ACHN (cell line): ENCODE measurements at regions not wholly inside any gene's neighbourhood (a gene's known extent, or its start where the extent isn't known, plus 50 kb on each side); places are given as distances from the start of the nearest gene placed in this dataset.

Experiments
- DNase-seq: peaks from one replicate; pipeline ENCODE4 v3.0.0-alpha.2; 2015
- in situ Hi-C: cut with HindIII; loops from 2 replicates; pipeline ENCODE4 v1.10.0; 2017; ENCODE audit warnings: low sequenced_read_pairs, low pct_ligation_motif_present, low pct_unique_long_range_greater_than_20kb

DNA sequence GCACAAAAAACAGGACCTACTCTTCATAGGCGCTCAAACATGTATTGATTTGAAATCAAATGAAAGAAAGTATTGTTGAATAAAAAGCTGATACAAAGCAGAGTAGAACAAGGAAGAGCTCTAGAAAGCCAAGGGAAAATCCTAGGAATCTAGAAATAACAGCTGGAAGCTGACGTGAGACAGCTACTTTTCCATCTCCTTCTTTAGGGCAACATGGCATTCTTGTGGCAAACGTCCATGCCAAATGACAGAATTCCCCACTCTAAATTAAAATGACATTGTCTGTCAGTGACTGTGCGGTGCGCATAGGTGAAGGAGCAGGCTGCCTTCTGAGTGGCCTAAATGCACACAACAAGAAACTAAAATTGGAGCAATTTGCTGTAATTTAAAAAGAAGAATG is 557.4 kb downstream of the SOX11 start:
- in situ Hi-C loops = no loop called here

DNA sequence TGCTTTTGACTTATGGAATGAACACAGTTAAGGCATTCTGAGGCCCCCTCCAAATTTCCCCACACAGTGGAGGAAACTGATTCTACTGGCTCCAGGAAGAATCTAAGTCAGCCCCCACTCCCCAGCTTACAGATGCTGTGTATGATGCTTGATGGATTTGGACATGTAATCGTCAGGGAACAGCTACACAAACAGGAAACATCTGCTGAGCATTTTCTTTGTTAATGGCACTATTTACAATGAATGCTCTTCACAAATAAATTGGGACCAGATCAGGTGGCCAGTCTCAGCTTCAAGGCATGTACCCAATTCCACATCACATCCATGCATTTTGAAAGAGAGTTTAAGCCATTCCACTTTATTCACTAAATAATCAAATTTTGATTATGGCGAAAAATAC is 562.3 kb downstream of the SOX11 start:
- DNase-seq = no peak
- in situ Hi-C loops = no loop called here

More for the DNA sequence above, 557.4 kb downstream of the SOX11 start:
- DNase-seq = no peak

- no peak for DNase-seq
- in situ Hi-C loops = no loop called here
Measured at GRCh38 chr2:6264198-6264597, 572.0 kb downstream of the SOX11 start.

- no peak for DNase-seq
- in situ Hi-C loops = no loop called here
Measured at GRCh38 chr2:6281524-6281923, 584.2 kb downstream of the CMPK2 start.

DNA sequence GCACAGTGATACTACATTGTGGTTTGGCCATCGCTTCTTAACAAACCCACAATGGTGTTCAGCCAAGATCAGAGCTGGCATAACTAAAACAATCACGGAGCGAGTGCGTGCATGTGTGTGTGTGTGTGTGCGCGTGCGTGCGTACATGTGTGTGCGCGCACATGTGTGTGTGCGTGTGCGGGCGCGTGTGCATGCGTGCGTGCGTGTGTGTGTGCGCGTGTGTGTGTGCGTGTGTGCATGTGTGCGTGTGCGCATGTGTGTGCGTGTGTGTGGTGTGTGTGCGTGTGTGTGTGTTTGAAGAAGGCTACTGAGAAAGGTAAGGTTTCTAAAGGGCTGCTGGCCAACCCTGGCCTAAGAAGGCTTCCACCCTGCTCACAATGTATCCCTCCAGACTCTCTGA is 582.4 kb downstream of the CMPK2 start:
- in situ Hi-C loops = no loop called here
- no peak for DNase-seq

GRCh38 chr2:6287406-6287805 is 578.3 kb downstream of the CMPK2 start:
- in situ Hi-C loops = no loop called here
- DNase-seq = no peak

DNA sequence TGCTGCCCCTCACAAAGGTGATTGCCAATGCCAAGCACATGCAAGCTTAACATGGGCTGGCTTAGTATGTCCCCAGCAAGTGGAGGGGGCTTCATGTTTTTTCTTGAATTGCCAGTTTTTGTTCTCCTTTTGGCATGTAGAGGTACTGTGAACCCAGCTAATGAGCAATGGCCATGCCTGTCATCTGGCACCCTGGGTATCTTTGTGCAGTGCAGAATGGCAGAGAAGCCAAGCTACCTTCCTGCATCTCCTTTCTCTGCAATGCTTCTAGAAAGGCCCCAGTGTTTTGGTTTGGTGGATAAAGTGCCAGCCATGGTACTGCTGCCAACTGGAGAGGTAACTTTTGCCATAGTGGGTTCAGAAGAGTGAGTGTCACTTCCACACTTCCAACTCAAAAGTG is 576.9 kb downstream of the CMPK2 start:
- DNase-seq = no peak
- in situ Hi-C loops = no loop called here

DNA sequence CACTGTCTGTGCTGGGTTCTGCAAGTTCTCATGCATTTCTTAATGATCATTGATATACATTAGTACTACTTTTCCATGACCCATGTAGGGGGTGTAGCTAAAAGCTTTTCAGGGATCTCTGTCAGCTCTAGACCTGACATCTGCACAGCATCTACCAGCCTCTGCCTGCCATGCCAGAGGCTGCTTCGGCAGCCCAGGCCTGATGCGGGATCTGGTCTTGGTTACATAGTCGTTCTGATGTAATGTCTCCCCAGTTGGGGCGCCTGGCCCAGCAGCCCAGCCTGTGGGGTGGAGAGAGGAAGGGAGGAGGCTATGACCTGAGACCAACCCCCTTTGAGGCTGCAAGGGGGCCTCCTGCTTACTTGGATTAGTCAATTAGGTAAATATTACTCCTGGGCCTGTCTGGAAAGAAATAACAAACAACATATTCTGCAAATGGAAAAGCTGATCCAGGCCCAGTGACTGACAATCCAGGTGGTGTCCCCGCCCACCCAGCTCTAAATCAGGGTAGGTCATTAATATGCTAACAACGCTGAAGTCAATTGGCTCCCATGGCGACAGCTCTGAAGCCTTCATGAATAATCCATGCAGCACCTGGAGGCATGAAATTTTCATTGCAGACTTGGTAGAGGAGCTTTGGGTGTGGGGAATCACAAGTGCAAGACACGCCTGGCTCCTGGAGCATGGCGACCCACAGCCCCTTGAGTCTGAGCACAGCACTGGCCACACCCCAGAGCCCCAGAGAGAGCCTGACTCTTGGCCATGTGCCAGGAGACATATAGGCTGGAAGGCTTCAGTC is 575.3 kb downstream of the CMPK2 start:
- DNase-seq = no peak
- in situ Hi-C loops = no loop called here

DNA sequence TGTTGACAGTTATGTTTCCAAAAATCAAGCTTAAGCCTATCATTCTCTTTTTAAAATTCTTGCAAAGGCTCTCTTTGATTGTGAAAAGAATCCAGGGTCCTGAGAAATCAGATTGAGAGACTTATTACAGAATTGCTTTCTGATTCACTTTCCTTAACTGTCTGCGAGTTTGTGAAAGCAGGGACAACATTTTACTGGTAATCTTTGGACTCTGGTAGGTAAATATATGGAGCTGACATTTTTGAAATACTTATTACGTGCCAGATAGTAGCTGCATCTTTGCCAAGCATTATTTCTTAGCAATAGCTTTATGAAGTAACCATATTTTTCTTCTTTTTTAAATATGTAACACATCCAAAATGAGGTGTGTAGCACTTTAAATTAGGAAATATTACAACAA is 570.9 kb downstream of the CMPK2 start:
- no peak for DNase-seq
- in situ Hi-C loops = no loop called here

- DNase-seq = no peak
- in situ Hi-C loops = no loop called here
Measured at GRCh38 chr2:6297238-6297637, 568.5 kb downstream of the CMPK2 start.

GRCh38 chr2:6301426-6301825 is 564.3 kb downstream of the CMPK2 start:
- in situ Hi-C loops = no loop called here
- DNase-seq = no peak

GRCh38 chr2:6308986-6309385 is 556.7 kb downstream of the CMPK2 start:
- DNase-seq = no peak
- in situ Hi-C loops = no loop called here

DNA sequence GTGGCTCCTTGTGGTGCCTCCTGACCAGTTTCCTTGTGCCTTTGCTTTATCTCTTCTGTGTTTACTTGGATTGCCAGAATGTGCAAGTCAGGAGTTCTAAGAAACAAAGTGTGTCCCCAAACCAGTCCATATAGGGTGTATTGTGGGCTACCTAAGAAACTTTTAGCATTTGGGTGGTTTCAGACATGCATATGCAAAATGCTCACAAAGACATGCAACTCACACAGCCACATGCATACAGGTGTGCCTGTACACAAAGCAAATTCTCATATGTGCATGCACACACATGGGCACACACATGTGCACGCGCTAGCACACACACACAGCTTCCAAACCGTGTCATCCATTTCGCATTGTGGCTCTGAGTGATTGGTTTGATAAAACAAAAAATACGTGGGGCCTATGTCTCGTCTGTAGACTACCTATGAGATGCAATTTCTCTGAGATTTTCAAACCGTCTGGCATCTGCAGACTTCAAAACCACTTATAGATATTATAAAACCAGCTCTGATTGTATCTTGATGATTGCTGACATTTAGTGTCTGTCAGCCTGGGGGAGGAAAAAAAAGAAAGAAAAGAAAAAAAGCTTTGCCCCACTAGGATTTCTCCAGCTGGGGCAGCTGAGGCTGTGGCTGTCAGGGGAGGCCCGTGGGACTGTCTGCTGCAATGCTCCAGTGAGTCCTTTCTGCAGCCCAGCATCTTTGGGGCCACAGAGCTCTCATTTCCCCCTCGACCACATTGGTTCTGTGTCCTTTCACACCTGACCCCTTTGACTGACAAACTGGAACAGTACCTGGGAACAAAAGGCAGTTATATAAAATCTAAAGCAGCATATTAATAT is 556.1 kb downstream of the CMPK2 start:
- DNase-seq = no peak

DNA sequence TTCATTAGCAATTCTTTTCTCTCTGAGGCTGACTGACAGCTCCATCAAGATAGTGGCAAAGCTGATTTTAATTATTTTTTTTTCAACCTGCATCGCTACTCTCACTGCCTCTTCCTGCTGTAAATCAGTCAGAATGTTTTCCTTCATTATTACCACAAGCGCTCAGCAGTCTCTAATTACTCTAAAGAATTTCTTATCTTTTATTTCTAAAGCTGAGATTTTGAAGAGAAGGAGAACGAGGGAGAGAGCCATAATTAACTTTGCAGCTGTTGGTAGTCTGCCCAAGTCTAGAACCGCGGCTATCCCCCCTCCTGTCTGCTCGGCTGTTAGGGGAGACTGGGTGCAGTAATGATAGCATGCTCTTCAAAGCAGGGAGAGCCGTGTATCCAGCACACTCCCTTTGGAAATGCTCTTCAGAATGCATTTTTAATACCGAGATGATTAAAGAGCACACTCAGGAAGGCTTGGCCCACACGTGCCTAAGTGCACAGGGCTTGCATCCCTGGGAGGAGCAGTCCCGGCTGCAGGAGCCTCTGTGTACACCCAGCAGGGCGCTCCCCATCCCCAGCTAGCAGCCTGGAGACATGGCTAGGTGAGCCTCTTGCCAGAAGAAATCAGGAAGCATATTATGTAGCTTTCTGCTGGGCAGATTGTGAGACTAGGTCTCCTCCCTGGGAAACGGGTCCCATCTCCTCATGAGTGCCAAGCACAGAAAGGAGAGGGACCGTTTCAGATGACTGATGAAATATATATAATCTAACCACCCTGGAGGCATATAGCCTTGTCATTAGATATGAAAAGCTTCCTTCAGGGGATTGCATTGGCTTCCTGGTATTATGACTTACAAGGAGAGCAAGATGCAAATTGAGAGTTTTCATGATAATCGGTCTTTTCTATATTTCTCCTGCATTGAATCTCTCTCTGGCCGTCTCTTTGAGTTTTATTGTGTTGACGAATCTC is 555.2 kb downstream of the CMPK2 start:
- in situ Hi-C loops = no loop called here
- no peak for DNase-seq

More for the DNA sequence above, 556.1 kb downstream of the CMPK2 start:
- in situ Hi-C loops = no loop called here

DNA sequence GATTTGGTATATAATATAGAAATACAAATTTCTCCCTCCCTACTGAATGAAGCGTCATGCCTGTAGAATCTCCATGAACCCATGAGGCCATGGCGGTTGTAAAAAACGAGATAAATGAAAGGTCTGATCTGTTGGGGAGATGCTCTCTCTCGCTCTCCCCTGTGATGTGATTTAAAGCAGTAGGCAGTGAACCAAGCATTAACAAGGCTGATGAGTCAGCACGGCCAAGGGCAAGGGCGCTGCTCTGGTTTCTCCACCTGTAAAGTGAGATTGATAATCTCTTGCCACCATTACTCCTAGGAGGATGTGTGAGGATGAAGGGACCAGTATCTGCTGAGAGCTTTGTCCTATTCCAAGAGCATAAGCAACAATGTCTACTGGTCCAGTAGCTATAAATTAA is 553.3 kb downstream of the CMPK2 start:
- in situ Hi-C loops = no loop called here

DNA sequence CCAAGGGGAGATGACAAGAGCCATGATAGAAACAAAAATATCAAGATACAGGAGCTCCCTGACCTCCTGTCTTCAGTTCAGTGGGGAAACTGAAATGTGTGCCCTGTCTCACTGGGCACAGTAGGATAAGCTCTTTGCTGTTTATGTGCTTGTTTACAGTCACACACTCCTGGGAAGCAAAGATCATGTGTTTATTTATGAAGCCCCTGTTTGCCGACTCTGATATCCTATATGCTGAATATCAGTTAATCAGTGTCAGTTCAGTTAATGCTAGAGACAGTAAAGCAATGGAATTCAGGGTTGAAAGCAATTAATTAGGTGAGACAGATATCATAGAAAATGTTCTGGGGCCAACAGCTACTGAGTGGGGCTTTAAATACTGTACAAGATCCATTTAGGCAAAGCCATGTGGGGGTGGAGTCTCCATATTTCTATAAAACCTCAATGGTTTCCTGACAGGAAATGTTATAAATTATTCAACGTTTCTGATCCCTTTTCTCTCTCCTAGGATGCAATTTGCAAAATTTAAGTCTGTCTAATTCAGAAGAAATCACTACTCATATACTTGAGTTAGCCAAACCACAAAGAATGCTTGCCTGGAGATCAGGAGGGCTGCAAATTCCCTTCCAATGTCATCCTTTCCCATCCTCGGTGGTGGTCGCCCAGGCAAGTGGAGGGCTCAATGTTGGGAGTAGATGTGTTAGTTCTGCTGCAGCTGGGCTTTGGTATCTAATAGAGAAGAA is 551.3 kb downstream of the CMPK2 start:
- DNase-seq = no peak
- in situ Hi-C loops = no loop called here

More for the DNA sequence above, 553.3 kb downstream of the CMPK2 start:
- no peak for DNase-seq

DNA sequence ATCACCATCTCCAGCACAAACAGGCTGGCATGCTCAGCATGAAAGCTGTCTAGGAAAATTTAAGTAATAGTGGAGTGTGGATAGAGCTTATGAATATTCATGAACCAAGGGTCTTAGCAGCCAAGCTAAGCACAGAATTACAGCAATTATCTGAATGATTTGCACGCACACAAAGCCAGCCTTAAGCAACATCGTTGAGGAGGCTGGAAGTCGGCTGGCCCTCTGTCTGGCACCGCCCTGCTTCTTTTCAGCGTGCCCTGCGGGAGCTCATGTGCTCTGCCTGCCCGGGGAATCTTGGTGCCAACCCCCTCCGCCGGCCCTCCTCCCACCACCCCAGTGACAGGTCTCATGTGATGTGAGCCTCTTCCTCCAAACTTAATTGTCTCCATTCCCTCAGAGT is 540.1 kb downstream of the CMPK2 start:
- in situ Hi-C loops = no loop called here
- no peak for DNase-seq

DNA sequence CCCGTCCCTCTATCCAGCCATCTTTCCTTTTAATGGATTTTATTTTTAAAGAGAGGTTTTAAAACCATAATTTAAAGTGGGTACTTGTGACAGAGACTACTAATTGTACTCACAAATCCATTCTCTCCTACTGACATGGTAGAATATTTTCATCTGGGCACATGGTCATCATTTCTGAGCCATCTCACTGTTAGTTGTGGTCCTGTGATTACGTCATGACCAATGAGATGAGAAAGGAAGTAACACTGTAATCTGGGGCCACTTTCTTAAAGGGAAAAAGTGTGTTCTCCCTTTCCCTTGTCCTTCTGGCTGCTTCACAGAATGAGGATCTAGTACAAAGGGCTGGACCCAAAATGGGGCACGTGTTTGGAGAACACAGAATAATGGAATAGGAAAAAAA is 538.7 kb downstream of the CMPK2 start:
- in situ Hi-C loops = no loop called here

More for the DNA sequence above, 538.7 kb downstream of the CMPK2 start:
- DNase-seq = no peak
